Gastroesophageal sphincter (tissue), 3 donors: ENCODE measurements at regions not wholly inside any gene's neighbourhood (a gene's known extent, or its start where the extent isn't known, plus 50 kb on each side); places are given as distances from the start of the nearest gene placed in this dataset.

Source experiments
- CTCF ChIP-seq, 4 experiments: fragments of 200-600 bp in 2 of 4; fragments of 450-650 bp in 2 of 4; sonication (generic) in 1 of 4; IDR thresholded peaks; one replicate each; pipeline ENCODE4 v1.5.1; 2017 to 2019; ENCODE audit warnings: antibody characterized with exemption in 4 of 4, mild to moderate bottlenecking in 2 of 4, moderate library complexity in 2 of 4
- EP300 ChIP-seq: sonication (generic); formaldehyde crosslinking; IDR thresholded peaks from one replicate; pipeline ENCODE4 v1.6.1; 2017; ENCODE audit warnings: antibody characterized with exemption, mild to moderate bottlenecking
- POLR2AphosphoS5 ChIP-seq: sonication (generic); formaldehyde crosslinking; IDR thresholded peaks from one replicate; pipeline ENCODE4 v1.6.1; 2017; ENCODE audit warnings: antibody characterized with exemption

DNA sequence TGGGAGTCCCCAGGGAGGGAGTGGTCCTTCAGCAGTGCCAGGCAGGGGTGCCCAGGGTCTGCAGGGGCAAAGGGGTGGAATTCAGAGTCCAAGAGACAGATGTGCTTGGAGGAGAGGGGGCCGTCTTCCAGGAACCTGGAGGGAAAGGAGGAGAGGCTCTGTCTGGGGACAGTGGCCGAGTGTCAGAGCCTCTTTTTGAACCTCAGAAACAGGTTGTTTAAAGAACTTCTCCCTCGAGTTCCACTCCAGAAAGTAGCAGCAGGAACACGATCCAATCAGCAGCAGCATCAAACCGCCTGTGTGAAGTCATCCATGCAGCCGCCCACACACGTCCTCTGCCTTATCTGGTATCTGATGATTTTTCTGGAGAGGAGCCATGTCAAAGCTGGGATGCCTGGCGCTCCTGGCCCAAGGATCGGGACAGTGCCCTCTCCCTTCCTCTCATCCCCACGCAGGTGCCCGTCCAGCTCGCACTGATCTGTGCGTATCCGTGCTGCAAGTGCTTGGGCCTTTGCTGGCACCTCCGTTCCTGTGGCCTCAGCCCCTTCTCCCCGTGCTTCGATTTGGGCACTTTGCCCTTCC lies 205.1 kb downstream of the NDUFA10 start:
- TF ChIP-seq CTCF (IDR thresholded peaks at IDR 0.05) (no peak), POLR2AphosphoS5 (no peak), EP300 (no peak)
